DOHH2 (cell line): ENCODE measurements at regions not wholly inside any gene's neighbourhood (a gene's known extent, or its start where the extent isn't known, plus 50 kb on each side); places are given as distances from the start of the nearest gene placed in this dataset.

Experiments
- H3F3A ChIP-seq: fragments of 200-600 bp; sonication (generic), shearing (Covaris generic); 2 replicates; pipeline ENCODE4 v1.6.0; 2016; ENCODE audit warnings: antibody characterized with exemption, mild to moderate bottlenecking; ENCODE audit not compliant: control insufficient read depth, insufficient read depth
- H3K27ac ChIP-seq: fragments of 200-600 bp; sonication (generic); 2 replicates; pipeline ENCODE4 v1.5.1; 2014; ENCODE audit warnings: low read depth, mild to moderate bottlenecking, low read length, moderate library complexity
- H3K27me3 ChIP-seq: fragments of 200-600 bp; sonication (generic); 2 replicates; pipeline ENCODE4 v1.6.1; 2014; ENCODE audit warnings: mild to moderate bottlenecking, low read length, mixed read lengths; ENCODE audit not compliant: control insufficient read depth
- H3K36me3 ChIP-seq: fragments of 200-600 bp; sonication (generic); 2 replicates; pipeline ENCODE4 v1.6.1; 2014; ENCODE audit warnings: mild to moderate bottlenecking, low read length, moderate library complexity, mixed read lengths; ENCODE audit not compliant: control insufficient read depth
- H3K4me1 ChIP-seq: fragments of 200-600 bp; sonication (generic); 2 replicates; pipeline ENCODE4 v1.6.1; 2014; ENCODE audit warnings: mild to moderate bottlenecking, low read length, mixed read lengths; ENCODE audit not compliant: control insufficient read depth
- H3K4me2 ChIP-seq: fragments of 200-600 bp; sonication (generic); 2 replicates; pipeline ENCODE4 v1.6.0; 2014; ENCODE audit warnings: mild to moderate bottlenecking, low read length, moderate library complexity
- H3K4me3 ChIP-seq: fragments of 200-600 bp; sonication (generic); 2 replicates; pipeline ENCODE4 v1.5.1; 2014; ENCODE audit warnings: mild to moderate bottlenecking, low read length, mixed read lengths
- H3K79me2 ChIP-seq: fragments of 200-600 bp; sonication (generic); 2 replicates; pipeline ENCODE4 v1.6.1; 2014; ENCODE audit warnings: mild to moderate bottlenecking, low read length, mixed read lengths; ENCODE audit not compliant: control insufficient read depth
- H3K9me2 ChIP-seq: fragments of 200-600 bp; sonication (generic); replicated peaks from 2 replicates; pipeline ENCODE4 v1.6.1; 2014; ENCODE audit warnings: mild to moderate bottlenecking, low read length, mixed read lengths; ENCODE audit not compliant: control insufficient read depth
- H3K9me3 ChIP-seq: fragments of 200-600 bp; sonication (generic); 2 replicates; pipeline ENCODE4 v1.6.1; 2014; ENCODE audit warnings: antibody characterized with exemption, low read length, mixed read lengths; ENCODE audit not compliant: control insufficient read depth, insufficient read depth
- H4K20me1 ChIP-seq: fragments of 200-600 bp; sonication (generic); 2 replicates; pipeline ENCODE4 v1.6.0; 2014; ENCODE audit warnings: low read depth, mild to moderate bottlenecking, antibody characterized with exemption, low read length, moderate library complexity; ENCODE audit not compliant: control insufficient read depth, insufficient read depth
- EZH2phosphoT487 ChIP-seq: fragments of 200-600 bp; sonication (generic); IDR thresholded peaks from 2 replicates; pipeline ENCODE4 v1.6.1; 2017; ENCODE audit warnings: borderline replicate concordance, mild to moderate bottlenecking, antibody characterized with exemption, low read length, moderate library complexity, mixed read lengths
- TF ChIP-seq, protein P1 (sequence below): fragments of 200-600 bp; sonication (generic); IDR thresholded peaks from one replicate; pipeline ENCODE4 v1.5.1; 2014; ENCODE audit warnings: antibody characterized with exemption, mild to moderate bottlenecking, low read depth, low read length; ENCODE audit not compliant: poor library complexity, severe bottlenecking

DNA sequence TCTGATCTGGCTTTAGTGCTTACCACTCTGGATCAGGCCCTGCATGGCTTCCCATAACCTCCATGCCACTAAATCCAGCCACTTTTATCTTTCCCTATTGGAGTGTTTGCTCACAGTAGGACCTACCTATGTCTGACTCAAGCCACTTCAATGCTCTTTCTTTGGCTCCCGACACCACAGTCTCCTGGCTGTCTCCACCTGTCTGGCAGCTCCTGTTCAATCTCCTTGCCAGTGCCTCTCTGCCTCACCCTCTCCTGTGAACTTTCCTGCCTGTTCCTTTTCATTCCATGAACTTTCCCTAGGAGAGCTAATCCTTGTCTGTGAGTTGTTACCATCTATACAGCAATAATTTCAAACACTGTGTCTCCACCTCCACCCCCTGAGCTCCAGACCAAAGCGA, 82.6 kb upstream of the UCN3 start:
- no peak overlapping the region for H3K4me3 ChIP-seq
- H3K36me3 ChIP-seq, result no peaks in the 10 kb centered on the region
- no peaks in the 10 kb centered on the region for H3K4me1 ChIP-seq
- no peaks in the 10 kb centered on the region for H3F3A ChIP-seq
- H3K79me2 ChIP-seq, result no peaks in the 10 kb centered on the region
- H3K27ac ChIP-seq, result no peak overlapping the region
- TF ChIP-seq, protein P1, sequence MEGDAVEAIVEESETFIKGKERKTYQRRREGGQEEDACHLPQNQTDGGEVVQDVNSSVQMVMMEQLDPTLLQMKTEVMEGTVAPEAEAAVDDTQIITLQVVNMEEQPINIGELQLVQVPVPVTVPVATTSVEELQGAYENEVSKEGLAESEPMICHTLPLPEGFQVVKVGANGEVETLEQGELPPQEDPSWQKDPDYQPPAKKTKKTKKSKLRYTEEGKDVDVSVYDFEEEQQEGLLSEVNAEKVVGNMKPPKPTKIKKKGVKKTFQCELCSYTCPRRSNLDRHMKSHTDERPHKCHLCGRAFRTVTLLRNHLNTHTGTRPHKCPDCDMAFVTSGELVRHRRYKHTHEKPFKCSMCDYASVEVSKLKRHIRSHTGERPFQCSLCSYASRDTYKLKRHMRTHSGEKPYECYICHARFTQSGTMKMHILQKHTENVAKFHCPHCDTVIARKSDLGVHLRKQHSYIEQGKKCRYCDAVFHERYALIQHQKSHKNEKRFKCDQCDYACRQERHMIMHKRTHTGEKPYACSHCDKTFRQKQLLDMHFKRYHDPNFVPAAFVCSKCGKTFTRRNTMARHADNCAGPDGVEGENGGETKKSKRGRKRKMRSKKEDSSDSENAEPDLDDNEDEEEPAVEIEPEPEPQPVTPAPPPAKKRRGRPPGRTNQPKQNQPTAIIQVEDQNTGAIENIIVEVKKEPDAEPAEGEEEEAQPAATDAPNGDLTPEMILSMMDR, result no peak
- no peak for TF ChIP-seq EZH2phosphoT487
- no peak overlapping the region for H3K4me2 ChIP-seq
- no peaks in the 10 kb centered on the region for H4K20me1 ChIP-seq
- no peaks in the 10 kb centered on the region for H3K9me2 ChIP-seq
- H3K27me3 ChIP-seq, result peaks cover 3% of the 10 kb centered on the region; the same call in 1 of the 2 replicates
- no peaks in the 10 kb centered on the region for H3K9me3 ChIP-seq

DNA sequence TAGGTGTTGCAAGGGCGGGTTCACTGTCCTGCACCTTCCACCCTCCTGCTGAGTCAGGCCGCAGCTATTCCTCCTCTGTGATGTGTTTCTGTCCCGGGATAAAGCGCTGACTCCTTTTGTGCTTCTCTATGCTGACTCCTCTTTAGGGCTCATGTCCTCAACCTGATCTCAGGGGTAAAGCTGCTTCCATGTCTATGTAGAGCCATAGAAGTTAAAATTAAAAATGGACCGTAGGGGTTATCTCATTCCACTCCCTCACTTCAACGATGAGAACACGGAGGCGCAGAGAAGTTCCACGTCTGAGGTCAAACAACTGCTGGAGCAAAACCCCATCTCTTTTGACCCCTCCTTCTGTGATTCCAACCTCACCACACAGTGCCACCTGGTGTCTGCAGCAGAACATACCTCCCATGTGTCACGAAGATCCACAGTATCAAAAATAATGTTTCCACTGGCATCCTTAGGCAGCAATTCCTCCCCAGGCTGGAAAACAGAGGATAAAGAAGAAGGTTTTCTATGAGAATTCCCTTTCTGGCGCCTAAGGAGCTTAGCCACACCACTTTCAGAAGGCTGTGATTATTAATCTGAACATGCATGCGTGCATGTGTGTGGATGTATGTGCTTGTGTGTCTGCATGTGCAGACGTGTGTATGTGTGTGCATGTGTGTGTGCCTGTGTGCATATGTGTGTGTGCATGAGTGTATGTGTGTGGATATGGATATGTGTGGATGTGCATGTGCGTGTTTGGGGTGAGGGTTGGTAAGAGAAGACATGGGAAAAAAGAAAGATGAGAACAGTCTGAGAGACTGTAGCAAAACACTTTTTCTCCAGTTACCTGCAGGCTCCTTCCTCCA, 81.2 kb upstream of the UCN3 start:
- H3K27me3 ChIP-seq, result peaks cover 3% of the 10 kb centered on the region; the same call in 1 of the 2 replicates
- no peaks in the 10 kb centered on the region for H3K9me2 ChIP-seq
- H3K4me3 ChIP-seq, result no peak overlapping the region
- H3K9me3 ChIP-seq, result no peaks in the 10 kb centered on the region
- TF ChIP-seq, protein P1, result peak; percentile 65
- TF ChIP-seq EZH2phosphoT487, result no peak
- no peak overlapping the region for H3K27ac ChIP-seq
- H3F3A ChIP-seq, result no peaks in the 10 kb centered on the region
- no peaks in the 10 kb centered on the region for H3K79me2 ChIP-seq
- no peaks in the 10 kb centered on the region for H3K4me1 ChIP-seq
- H4K20me1 ChIP-seq, result no peaks in the 10 kb centered on the region
- H3K36me3 ChIP-seq, result no peaks in the 10 kb centered on the region
- H3K4me2 ChIP-seq, result no peak overlapping the region

DNA sequence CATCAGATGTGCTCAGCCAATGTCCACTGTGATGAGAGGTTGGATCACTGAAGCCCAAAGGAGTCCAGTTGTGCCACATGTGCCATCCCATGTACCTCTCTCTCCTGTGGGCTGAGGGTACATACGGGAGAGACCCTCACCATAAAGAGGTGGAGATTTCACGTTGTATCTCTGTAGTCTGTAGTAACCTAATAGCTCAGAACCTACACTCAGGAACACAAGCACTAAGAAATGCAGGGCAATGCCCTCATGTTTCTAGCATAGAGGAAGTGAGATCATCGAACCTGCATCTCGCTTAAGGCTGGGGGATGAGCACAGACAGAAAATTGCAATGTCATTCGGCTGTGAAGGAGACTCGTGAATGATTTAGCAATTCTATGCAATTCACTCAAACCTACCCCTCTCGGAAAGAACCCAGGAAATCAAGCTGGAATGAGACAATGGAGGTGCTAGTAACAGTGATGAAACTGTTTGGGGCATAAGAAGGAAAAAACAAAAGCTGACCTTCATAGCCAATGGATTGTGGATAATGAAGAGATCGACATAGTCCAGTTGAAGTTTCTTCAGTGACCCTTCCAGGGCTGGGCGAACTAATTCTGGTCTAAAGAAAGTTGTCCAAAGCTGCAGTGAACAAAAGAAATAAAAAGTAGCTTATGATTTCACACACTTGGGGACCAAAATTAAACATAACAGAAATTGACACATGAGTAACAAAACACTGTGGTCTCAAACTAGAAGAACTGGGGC, 80.3 kb upstream of the UCN3 start:
- no peak overlapping the region for H3K27ac ChIP-seq
- no peak overlapping the region for H3K4me3 ChIP-seq
- H3K27me3 ChIP-seq, result 0 out of 2 replicates have a peak, but pooled peaks cover 3% of the 10 kb centered on the region
- no peaks in the 10 kb centered on the region for H3K36me3 ChIP-seq
- H3K4me2 ChIP-seq, result no peak overlapping the region
- H3K9me2 ChIP-seq, result no peaks in the 10 kb centered on the region
- H3K79me2 ChIP-seq, result no peaks in the 10 kb centered on the region
- no peaks in the 10 kb centered on the region for H3K4me1 ChIP-seq
- H4K20me1 ChIP-seq, result no peaks in the 10 kb centered on the region
- TF ChIP-seq EZH2phosphoT487, result no peak
- TF ChIP-seq, protein P1, result no peak
- H3K9me3 ChIP-seq, result no peaks in the 10 kb centered on the region
- no peaks in the 10 kb centered on the region for H3F3A ChIP-seq
